Type B pancreatic cell (in vitro differentiated cells): ENCODE measurements at regions not wholly inside any gene's neighbourhood (a gene's known extent, or its start where the extent isn't known, plus 50 kb on each side); places are given as distances from the start of the nearest gene placed in this dataset.

Experiments
- DNase-seq: peaks from one replicate; pipeline ENCODE4 v3.0.0; 2021; ENCODE audit warnings: mixed read lengths; ENCODE audit not compliant: unreplicated experiment; ENCODE audit errors: extremely low spot score
- H3K27ac Mint-ChIP-seq: 2 replicates; pipeline ENCODE4 v1.8.0; 2021; ENCODE audit warnings: mild to moderate bottlenecking, mixed read lengths
- H3K27me3 Mint-ChIP-seq: 2 replicates; pipeline ENCODE4 v1.8.0; 2021; ENCODE audit warnings: mixed read lengths
- H3K36me3 Mint-ChIP-seq: 2 replicates; pipeline ENCODE4 v1.8.0; 2021; ENCODE audit warnings: mixed read lengths
- H3K4me1 Mint-ChIP-seq: one replicate; pipeline ENCODE4 v1.8.0; 2021; ENCODE audit warnings: mixed read lengths; ENCODE audit not compliant: unreplicated experiment
- H3K4me3 Mint-ChIP-seq: 2 replicates; pipeline ENCODE4 v1.8.0; 2021; ENCODE audit warnings: mild to moderate bottlenecking, mixed read lengths
- H3K9me3 Mint-ChIP-seq: 2 replicates; pipeline ENCODE4 v1.8.0; 2021; ENCODE audit warnings: mixed read lengths
- TF ChIP-seq, protein P1 (sequence below): fragments of 200-600 bp; sonication (generic); conservative IDR thresholded peaks from 2 replicates; pipeline ENCODE4 v1.5.0; 2021; ENCODE audit warnings: antibody characterized with exemption, mild to moderate bottlenecking

DNA sequence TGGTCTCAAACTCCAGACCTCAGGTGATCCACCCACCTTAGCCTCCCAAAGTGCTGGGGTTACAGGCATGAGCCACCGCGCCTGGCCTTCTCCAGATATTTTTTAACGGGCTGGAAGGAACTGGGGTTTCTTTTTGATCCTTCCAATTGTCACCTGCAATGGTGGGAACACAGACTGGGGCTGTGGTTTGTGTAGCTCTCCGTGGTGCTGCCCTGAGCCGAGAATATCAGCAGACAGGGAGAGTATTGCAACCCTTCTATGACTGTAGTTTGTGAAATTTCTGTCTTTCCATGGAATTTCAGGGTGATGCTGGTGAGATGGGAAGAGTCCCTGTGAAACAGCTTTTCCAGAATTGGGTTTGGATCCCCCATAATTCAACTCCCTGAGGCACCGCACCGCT, 263.5 kb downstream of the ENGASE start:
- Mint-ChIP-seq H3K36me3 (no peaks in the 10 kb centered on the region), H3K27ac (no peak overlapping the region), H3K9me3 (no peaks in the 10 kb centered on the region), H3K4me3 (no peak overlapping the region), H3K27me3 (peaks cover 58% of the 10 kb centered on the region), H3K4me1 (no peaks in the 10 kb centered on the region)
- TF ChIP-seq, protein P1, sequence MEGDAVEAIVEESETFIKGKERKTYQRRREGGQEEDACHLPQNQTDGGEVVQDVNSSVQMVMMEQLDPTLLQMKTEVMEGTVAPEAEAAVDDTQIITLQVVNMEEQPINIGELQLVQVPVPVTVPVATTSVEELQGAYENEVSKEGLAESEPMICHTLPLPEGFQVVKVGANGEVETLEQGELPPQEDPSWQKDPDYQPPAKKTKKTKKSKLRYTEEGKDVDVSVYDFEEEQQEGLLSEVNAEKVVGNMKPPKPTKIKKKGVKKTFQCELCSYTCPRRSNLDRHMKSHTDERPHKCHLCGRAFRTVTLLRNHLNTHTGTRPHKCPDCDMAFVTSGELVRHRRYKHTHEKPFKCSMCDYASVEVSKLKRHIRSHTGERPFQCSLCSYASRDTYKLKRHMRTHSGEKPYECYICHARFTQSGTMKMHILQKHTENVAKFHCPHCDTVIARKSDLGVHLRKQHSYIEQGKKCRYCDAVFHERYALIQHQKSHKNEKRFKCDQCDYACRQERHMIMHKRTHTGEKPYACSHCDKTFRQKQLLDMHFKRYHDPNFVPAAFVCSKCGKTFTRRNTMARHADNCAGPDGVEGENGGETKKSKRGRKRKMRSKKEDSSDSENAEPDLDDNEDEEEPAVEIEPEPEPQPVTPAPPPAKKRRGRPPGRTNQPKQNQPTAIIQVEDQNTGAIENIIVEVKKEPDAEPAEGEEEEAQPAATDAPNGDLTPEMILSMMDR, result no peak
- DNase-seq, result no peak

DNA sequence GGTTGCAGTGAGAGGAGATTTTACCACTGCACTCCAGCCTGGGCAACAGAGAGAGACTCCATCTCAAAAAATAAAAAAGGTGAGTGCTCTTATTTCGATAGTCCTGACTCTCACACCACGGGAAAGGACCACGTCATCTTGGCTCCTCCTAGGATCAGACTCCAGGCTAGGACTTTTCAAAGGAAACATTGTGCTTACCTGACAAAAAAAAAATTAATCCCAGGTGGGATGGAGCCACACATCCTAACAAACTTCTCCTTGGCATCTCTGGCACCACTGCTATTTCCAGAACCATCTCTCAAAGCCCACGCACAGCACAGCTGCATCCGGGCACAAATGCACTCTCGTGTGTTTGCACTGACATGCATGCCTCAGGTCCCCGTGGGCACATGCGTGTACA, 262.4 kb downstream of the ENGASE start:
- Mint-ChIP-seq H3K27me3 (peaks cover 59% of the 10 kb centered on the region), H3K4me1 (peaks cover 2% of the 10 kb centered on the region), H3K27ac (no peak overlapping the region), H3K9me3 (no peaks in the 10 kb centered on the region), H3K4me3 (no peak overlapping the region), H3K36me3 (no peaks in the 10 kb centered on the region)
- TF ChIP-seq, protein P1, result no peak
- DNase-seq, result no peak

DNA sequence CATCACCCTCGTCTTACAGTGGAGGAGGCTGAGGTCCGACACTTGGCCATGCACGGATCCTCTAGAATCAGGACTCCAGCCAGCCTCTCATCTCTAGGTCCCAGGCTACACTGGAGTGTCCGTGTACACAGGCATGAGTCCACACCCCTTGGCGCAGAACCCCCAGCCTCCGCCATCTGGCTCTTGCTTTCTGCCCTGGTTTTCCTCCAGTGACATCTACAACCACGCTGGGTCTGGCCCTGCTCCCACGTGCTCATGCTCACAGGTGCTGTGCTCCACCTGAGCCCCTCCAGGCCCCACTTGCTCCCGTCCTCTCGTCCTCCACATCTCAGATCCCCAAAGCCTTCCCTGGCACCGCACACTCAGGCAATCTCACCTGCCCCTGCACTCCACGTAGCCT, 260.8 kb downstream of the ENGASE start:
- Mint-ChIP-seq H3K9me3 (no peaks in the 10 kb centered on the region), H3K4me1 (peaks cover 4% of the 10 kb centered on the region), H3K27ac (no peak overlapping the region), H3K36me3 (no peaks in the 10 kb centered on the region), H3K27me3 (peaks cover 63% of the 10 kb centered on the region), H3K4me3 (no peak overlapping the region)
- TF ChIP-seq, protein P1, result no peak
- DNase-seq, result no peak

DNA sequence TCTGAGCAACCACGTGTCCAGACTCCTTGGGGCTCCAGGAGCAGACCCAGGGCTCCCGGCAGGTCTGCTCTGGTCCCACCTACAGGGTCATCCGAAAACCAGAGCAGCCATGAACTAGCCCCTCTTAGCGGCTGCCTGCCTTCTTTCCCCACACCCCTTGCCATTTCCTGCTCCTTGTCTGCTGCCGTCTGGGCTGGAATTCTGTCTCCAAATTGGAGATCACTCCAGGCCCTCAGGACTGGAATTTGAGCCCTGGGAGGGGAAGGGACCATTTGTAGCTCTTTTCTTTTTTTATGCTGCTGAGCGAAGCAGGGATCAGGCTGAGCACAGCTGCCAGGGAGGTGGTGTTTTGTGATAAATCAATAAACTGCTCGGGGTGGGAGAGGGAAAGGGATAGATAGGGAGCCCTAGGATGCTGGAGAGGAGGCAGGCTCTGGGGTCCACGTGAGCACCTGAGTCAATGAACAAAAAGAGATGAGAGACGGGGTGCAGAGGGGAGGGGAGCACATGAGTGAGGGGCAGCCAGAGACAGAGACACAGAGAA, 257.5 kb downstream of the ENGASE start:
- TF ChIP-seq, protein P1, result no peak
- Mint-ChIP-seq H3K27ac (no peak overlapping the region), H3K4me3 (no peak overlapping the region), H3K27me3 (peaks cover 68% of the 10 kb centered on the region), H3K9me3 (no peaks in the 10 kb centered on the region), H3K36me3 (no peaks in the 10 kb centered on the region), H3K4me1 (peaks cover 4% of the 10 kb centered on the region)
- no peak for DNase-seq

DNA sequence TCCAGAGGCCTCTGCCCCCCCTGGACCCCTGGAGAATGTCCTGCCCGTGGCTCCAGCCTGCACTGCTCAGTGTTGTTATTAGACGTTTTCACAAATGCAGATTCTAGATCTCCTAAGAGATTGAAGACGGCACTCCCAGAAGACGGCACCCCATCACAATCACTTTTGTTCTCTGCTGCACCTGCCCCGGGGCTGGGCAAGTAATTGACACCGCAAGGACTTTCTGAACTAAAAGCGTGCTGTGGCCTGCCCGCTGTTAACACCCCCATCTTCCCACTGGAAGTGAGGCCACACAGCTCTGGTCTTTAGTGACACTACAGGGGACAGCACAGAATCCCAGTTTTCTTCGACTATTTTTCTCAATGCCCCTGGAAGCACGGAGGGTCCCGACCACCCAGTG, 256.9 kb downstream of the ENGASE start:
- Mint-ChIP-seq H3K36me3 (no peaks in the 10 kb centered on the region), H3K4me3 (no peak overlapping the region), H3K27me3 (peaks cover 68% of the 10 kb centered on the region), H3K4me1 (peaks cover 4% of the 10 kb centered on the region), H3K27ac (no peak overlapping the region), H3K9me3 (no peaks in the 10 kb centered on the region)
- DNase-seq, result no peak
- TF ChIP-seq, protein P1, result no peak

DNA sequence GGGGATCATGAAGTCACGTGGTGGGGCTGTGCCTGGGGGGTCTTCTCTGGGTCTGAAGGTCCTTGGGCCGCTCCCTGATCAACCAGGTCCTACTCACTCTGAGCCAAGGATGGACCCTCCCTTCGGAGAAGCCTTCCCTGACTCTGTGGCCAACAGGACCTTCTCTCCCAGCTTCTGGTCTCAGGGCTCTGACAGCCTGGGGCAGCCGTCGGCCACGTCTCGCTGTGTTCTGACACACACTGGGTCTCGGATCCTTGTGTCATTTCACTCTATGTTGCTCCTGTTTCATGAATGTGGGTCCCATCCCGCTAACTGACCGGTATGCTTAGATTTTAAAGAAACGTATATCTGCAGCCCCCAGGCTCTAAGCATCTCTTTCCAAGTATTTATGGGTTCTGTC, 256.1 kb downstream of the ENGASE start:
- peaks cover 4% of the 10 kb centered on the region for H3K4me1 Mint-ChIP-seq
- H3K36me3 Mint-ChIP-seq, result no peaks in the 10 kb centered on the region
- no peak overlapping the region for H3K4me3 Mint-ChIP-seq
- peaks cover 70% of the 10 kb centered on the region for H3K27me3 Mint-ChIP-seq
- H3K9me3 Mint-ChIP-seq, result no peaks in the 10 kb centered on the region
- TF ChIP-seq, protein P1, result no peak
- DNase-seq, result no peak
- no peak overlapping the region for H3K27ac Mint-ChIP-seq
